ENCODE measurements at regions not wholly inside any gene's neighbourhood (a gene's known extent, or its start where the extent isn't known, plus 50 kb on each side); places are given as distances from the start of the nearest gene placed in this dataset.

- FAIRE-seq (no peak), ATAC-seq (no peak), DNase-seq (ENCODE audit: extremely low read depth in 1 of 4, low spot score in 3 of 4) (no peak)
- no TSS peak for BruUV-seq (replicated peaks)
- CTCF ChIA-PET (ENCODE audit: low intra/inter-chr PET ratio), result no interaction called here
- no peaks in the 10 kb centered on the region for H3K36me3 ChIP-seq (ENCODE audit: control insufficient read depth, insufficient read depth, low read length)
- under 1% methylated on average over 9 of the region's 9 CpGs for WGBS (ENCODE audit: insufficient coverage, low coverage, missing lambda C conversion rate)
- no peaks in the 10 kb centered on the region for H3K4me1 ChIP-seq (replicated peaks in 1 of 2; ENCODE audit: control insufficient read depth in 2 of 2, insufficient read depth in 2 of 2, low read length in 2 of 2)
- H4K20me1 ChIP-seq (replicated peaks; ENCODE audit: control insufficient read depth, insufficient read depth, low read length), result no peaks in the 10 kb centered on the region
- H2AFZ ChIP-seq (ENCODE audit: low read depth, low read length), result no peak overlapping the region
- no peaks in the 10 kb centered on the region for H3K27me3 ChIP-seq (ENCODE audit: control insufficient read depth in 2 of 2, insufficient read depth in 2 of 2, low read length in 2 of 2)
- POLR2A ChIA-PET, result no interaction called here
- in situ Hi-C loops (cut with MboI), result no loop called here
- intact Hi-C loops (cut with micrococcal nuclease), result no loop called here
- no peaks in the 10 kb centered on the region for H3K79me2 ChIP-seq (ENCODE audit: control insufficient read depth, insufficient read depth, low read length)
- no peaks in the 10 kb centered on the region for H3K9me1 ChIP-seq (ENCODE audit: control insufficient read depth, insufficient read depth, low read length)
- TF ChIP-seq ZNF324 (CRISPR knock-in tag; IDR thresholded peaks at IDR 0.05) (no peak), SMAD4 (CRISPR knock-in tag; conservative IDR thresholded peaks at IDR 0.05) (no peak), PHF8 (IDR thresholded peaks at IDR 0.05; ENCODE audit: borderline replicate concordance, low read length) (no peak), DEAF1 (CRISPR knock-in tag; IDR thresholded peaks at IDR 0.05) (no peak), NFE2L1 (tag; IDR thresholded peaks at IDR 0.05; ENCODE audit: borderline replicate concordance, low read depth) (no peak), RBFOX2 (IDR thresholded peaks at IDR 0.05; ENCODE audit: low read depth, low read length) (no peak), RHOXF2B (CRISPR knock-in tag; conservative IDR thresholded peaks at IDR 0.05) (no peak), ZNF830 (CRISPR knock-in tag; IDR thresholded peaks at IDR 0.05) (no peak), ZNF212 (CRISPR knock-in tag; IDR thresholded peaks at IDR 0.05) (no peak), ZBTB34 (CRISPR knock-in tag; IDR thresholded peaks at IDR 0.05) (no peak), SMAD3 (CRISPR knock-in tag; conservative IDR thresholded peaks at IDR 0.05) (no peak)
- H3K9me3 ChIP-seq (replicated peaks; ENCODE audit: control insufficient read depth, insufficient read depth, low read depth, low read length), result no peaks in the 10 kb centered on the region
- H3K27ac ChIP-seq (ENCODE audit: extremely low read depth, low read depth, low read length), result no peak overlapping the region
- H3K4me3 ChIP-seq, result no peak overlapping the region
- H3K4me2 ChIP-seq (ENCODE audit: insufficient read depth, low read length), result no peak overlapping the region
- H3K9ac ChIP-seq (ENCODE audit: insufficient read depth in 1 of 2, low read depth in 2 of 2, low read length in 2 of 2), result no peak overlapping the region
Measured at GRCh38 chr9:16271967-16272366, 598.5 kb downstream of the BNC2 start.

Measured in K562 (cell line).